Stimulated activated CD8-positive, alpha-beta memory T cell treated with anti-CD3 and anti-CD28 coated beads, Interleukin-15, amount 100 ng/mL, for 48 hours (primary cell): ENCODE measurements at regions not wholly inside any gene's neighbourhood (a gene's known extent, or its start where the extent isn't known, plus 50 kb on each side); places are given as distances from the start of the nearest gene placed in this dataset.

Experiments
- DNase-seq, 2 donors: peaks; one replicate each; pipeline ENCODE4 v3.0.0-alpha.2; 2020; ENCODE audit warnings: low read depth in 2 of 2

GRCh38 chr12:58529897-58530741 lies 390.2 kb downstream of the LRIG3 start:
- DNase-seq, result no peak

- no peak for DNase-seq
These were observed 389.6 kb downstream of the LRIG3 start for GRCh38 chr12:58530742-58531062.

GRCh38 chr12:58532855-58533608 lies 387.3 kb downstream of the LRIG3 start:
- DNase-seq, result no peak

- no peak for DNase-seq
These were observed 386.7 kb downstream of the LRIG3 start for GRCh38 chr12:58533652-58534051.

- no peak for DNase-seq
These were observed 383.0 kb downstream of the LRIG3 start for GRCh38 chr12:58537278-58537677.

- DNase-seq, result no peak
These were observed 381.0 kb downstream of the LRIG3 start for GRCh38 chr12:58539295-58539694.

GRCh38 chr12:58540480-58541299 lies 379.6 kb downstream of the LRIG3 start:
- no peak for DNase-seq

- no peak for DNase-seq
These were observed 379.0 kb downstream of the LRIG3 start for GRCh38 chr12:58541300-58541690.

- no peak for DNase-seq
These were observed 376.0 kb downstream of the LRIG3 start for GRCh38 chr12:58544281-58544680.

GRCh38 chr12:58547217-58547616 lies 373.1 kb downstream of the LRIG3 start:
- DNase-seq, result no peak

- DNase-seq, result no peak
These were observed 371.5 kb downstream of the LRIG3 start for GRCh38 chr12:58548801-58549200.

- no peak for DNase-seq
These were observed 365.7 kb downstream of the LRIG3 start for GRCh38 chr12:58554522-58555157.

GRCh38 chr12:58557171-58557570 lies 363.1 kb downstream of the LRIG3 start:
- no peak for DNase-seq

GRCh38 chr12:58557661-58558060 lies 362.6 kb downstream of the LRIG3 start:
- no peak for DNase-seq

GRCh38 chr12:58563621-58564020 lies 356.7 kb downstream of the LRIG3 start:
- DNase-seq, result no peak

- DNase-seq, result no peak
These were observed 355.6 kb downstream of the LRIG3 start for GRCh38 chr12:58564721-58565120.

GRCh38 chr12:58566599-58566998 lies 353.7 kb downstream of the LRIG3 start:
- DNase-seq, result no peak

GRCh38 chr12:58567189-58567588 lies 353.1 kb downstream of the LRIG3 start:
- DNase-seq, result no peak

- no peak for DNase-seq
These were observed 349.9 kb downstream of the LRIG3 start for GRCh38 chr12:58570411-58570810.

GRCh38 chr12:58575256-58575655 lies 345.0 kb downstream of the LRIG3 start:
- no peak for DNase-seq

- no peak for DNase-seq
These were observed 344.2 kb downstream of the LRIG3 start for GRCh38 chr12:58576081-58576480.

- no peak for DNase-seq
These were observed 343.4 kb downstream of the LRIG3 start for GRCh38 chr12:58576916-58577315.
